ENCODE measurements at regions not wholly inside any gene's neighbourhood (a gene's known extent, or its start where the extent isn't known, plus 50 kb on each side); places are given as distances from the start of the nearest gene placed in this dataset.
A peak's percentile ranks its signal among the peaks of the same experiment; 100 is the strongest.
"Not testable (repeated sequence)": the region's sequence is repeated elsewhere in the genome, so short reads cannot be mapped to it uniquely, and the experiment has no call there.

DNA sequence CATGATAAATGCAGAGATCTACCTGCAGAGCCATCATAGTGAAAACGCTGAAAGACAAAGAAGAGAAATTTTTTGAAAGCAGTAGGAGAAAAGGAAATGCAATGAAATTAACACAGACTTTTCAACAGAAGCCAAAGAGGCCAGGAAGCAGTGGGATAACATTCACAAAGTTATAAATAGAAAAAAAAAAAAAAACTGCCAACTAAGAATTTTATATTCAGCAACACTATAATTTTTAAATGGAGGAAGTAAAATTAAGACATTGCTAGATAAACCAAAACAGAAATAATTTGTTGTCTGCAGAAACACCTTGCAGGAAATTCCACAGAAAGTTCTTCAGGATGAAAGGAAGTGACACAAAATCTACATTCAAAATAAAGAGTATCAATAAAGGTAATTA, 591.5 kb upstream of the ID4 start:
- no peak for DNase-seq (ENCODE audit: low read depth)

DNA sequence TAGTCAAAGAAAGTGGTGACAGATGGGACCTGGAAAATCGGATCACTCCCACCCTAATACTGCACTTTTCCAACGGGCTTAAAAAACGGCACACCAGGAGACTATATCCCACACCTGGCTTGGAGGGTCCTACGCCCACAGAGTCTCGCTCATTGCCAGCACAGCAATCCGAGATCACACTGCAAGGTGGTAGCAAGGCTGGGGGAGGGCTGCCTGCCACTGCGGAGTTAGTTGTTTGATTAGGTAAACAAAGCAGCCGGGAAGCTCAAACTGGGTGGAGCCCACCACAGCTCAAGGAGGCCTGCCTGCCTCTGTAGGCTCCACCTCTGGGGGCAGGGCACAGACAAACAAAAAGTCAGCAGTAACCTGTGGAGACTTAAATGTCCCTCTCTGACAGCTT, 590.0 kb upstream of the ID4 start:
- DNase-seq (ENCODE audit: low read depth): not testable (repeated sequence)

DNA sequence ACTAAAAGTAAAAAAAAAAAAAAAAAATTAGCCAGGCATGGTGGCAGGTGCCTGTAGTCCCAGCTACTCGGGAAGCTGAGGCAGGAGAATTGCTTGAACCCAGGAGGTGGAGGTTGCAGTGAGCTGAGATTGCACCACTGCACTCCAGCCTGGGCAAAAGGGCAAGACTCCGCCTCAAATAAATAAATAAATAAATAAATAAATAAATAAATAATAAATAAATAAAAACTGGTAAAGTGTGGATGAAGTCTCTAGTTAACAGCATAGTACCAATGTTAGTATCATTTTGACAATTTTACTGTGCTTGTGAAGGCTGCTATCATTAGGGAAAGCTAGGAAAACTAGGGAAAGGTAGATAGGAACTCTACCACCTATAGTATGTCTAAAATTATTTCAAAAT, 581.0 kb upstream of the ID4 start:
- DNase-seq (ENCODE audit: low read depth): not testable (repeated sequence)

DNA sequence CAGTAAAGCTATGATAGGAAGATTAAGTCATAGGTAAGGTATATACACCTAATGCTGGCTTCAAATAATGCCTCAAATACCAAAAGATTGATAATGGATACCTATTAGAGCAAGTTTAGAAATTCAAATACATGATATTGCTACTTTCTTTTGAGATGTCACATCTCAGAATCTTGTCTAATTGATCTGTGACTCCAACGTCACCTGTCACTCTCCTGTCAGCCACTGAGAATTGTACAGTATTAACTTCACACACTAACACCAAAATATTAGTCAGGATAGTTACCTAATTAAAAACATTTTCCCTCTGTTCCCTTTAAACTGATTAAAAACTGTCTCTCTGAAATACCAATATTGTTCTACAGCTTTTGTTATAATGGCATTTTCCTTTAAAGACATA, 575.5 kb upstream of the ID4 start:
- DNase-seq (ENCODE audit: low read depth): no peak

DNA sequence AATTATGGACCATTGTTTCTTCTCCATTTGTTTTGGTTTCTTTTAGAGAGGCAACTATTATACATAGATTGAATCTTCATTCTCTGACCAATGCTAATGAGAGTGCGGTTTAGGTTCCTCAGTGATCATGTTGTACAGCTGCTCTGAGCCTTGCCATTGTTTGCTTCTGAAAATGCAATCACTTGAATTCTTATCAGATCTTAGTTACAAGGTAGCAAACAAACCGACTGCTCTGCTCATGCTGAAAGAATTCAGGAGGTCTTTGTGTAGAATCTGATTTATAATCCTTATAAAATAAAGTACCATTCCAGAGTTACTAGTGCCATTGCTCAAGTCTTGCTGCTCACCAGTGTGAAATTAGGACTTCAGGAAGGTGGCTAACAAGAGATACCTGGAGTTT, 569.1 kb upstream of the ID4 start:
- peak; percentile 51 for DNase-seq (ENCODE audit: low read depth)

DNA sequence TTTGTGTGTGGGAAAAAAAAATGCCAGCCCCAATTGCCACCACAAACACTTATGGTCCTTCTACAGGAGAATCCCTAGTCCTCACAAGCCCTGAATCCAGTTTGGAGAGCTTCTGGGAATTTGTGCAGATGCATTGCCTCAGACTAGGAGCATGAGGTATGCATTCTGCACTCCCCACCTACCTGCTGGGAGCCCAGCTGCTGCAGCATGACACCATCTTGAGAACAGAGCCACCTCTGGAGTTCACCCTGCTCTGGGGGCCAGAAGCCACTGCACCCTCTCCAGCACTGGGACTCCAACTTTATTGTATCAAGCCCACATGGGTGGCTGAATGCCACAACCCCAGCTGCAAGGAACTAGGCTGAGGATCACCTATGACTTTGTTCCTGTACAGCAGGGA, 568.5 kb upstream of the ID4 start:
- DNase-seq (ENCODE audit: low read depth): no peak

DNA sequence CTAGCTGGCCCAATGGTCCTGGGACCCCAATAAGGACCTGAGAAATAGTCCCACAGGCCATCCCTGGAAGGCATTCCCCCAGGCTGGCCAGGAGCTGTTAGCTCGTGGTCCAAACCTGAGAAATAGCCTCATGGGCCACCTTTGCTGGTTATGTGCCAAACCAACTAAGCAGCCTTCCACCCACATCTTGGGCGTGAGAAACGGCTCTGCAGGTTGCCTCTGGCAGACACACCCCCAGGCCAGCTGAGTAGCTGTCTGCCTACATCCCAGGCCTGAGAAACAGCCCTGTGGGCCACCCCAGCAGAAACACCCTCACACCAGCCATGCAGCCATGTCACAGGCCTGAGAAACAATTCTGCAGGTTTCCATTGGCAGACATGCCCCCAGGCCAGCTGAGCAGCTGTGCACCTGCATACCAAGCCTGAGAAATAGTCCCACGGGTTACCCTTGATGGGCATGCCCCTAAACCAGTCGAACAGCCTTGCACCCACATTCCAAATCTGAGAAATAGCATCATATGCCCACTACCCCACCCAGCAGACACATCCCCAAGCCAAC, 567.8 kb upstream of the ID4 start:
- DNase-seq (ENCODE audit: low read depth): no peak

DNA sequence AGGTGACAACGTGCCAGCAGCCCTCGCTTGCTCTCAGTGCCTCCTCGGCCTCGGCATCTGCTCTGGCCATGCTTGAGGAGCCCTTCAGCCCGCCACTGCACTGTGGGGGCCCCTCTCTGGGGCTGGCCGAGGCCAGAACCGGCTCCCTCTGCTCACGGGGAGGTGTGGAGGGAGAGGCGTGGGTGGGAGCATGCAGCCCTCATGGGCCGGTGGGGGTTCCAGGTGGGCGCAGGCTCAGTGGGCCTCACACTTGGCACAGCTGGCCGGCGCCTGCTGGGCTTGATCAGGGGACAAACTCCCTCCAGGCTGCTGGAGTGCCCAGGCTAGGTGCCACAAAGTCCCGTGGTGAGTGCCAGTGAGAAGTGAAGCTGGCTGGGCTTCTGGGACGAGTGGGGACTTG, 566.6 kb upstream of the ID4 start:
- no peak for DNase-seq (ENCODE audit: low read depth)

DNA sequence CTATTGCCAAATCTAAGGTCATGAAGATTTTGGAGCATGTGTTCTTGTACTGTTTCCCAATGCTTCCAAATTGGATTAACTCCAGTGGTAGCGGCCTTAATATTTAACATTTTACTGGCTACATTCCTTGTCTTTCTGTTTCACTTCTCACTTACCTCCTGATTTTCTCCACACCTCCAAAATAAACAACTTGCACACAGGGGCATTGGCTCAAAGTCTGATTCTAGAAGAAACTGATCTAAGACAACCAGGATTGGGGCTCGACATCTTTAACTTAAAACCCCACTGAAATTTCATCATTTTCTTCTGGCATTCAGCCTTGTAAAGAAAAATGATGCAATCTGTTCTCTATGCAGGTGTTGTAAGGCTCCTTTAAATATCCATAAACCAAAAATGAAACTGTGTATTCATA, 557.9 kb upstream of the ID4 start:
- peak; percentile 15 for DNase-seq (ENCODE audit: low read depth)

DNA sequence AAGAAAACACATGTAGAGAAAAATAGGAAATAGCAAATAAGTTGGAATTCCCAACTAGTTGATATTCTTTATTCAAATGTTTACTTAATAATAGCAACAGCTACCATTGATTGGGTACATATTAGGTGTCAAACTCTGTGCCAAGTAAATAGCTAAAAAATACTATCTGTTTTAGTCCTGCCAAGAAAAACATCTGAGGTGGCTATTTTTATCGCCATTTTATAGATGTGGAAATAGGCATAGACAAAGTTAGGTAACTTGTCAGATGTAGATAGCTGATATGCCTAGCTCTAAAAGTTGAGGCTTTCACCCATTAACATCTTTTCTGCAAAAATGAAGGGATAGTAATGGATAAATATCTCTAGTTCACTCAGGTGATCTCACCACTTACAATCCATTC, 549.2 kb upstream of the ID4 start:
- DNase-seq (ENCODE audit: low read depth): no peak

DNA sequence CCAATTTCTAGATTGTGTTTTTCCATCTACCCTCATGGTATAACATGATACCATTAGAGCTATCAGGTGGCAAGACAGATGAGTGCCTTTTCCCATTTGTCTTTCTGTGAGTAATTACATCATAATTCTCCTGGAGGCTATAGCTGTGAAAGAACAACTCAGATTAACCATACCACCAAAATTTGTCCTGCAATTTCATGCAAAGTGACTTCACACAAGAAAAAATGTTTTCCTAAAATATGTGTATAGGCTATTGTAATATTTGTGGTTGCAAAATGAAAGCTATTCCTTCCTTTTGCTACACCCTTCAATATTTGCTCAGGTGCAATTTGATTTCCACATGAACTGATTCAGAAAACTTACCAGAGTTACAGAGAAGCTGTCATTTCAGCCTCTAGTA, 547.7 kb upstream of the ID4 start:
- no peak for DNase-seq (ENCODE audit: low read depth)

DNA sequence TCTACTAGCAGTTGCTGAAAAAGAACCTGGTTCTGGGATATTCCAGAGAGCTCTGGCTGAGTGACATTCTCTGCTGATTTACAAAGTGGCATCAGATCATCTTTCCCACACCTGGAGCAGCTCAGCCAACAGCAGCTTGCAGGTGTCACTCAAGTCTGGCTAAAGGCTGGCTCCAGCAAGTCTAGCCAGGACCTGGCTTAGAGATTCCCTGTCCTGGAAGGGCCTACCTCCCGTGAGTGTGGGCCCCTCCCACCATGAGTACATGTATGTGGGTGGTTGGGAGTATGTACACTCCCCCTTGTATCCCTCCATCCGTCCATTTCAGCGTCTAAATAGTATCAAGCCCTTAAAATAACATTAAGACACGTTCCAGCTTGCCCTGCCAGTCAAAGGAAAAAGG, 539.3 kb upstream of the ID4 start:
- DNase-seq (ENCODE audit: low read depth): no peak

DNA sequence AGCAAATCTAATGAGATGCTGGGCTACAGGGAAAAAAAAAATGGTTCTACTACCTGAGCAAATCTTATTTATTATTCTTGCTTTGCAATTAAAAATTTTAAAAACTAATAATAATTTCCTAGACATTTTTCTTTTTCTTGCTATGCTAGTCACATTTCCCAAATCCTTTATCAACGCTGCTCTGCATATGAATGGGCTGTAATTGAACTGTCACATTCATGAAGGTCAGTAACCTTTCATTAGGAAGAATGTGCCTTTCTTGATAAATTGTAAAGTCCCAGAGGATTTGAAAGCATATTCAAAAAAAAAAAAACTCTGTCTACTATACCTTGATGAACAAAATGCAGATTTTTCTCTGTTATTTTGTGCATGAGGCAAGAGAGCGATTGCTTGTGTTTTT, 538.7 kb upstream of the ID4 start:
- DNase-seq (ENCODE audit: low read depth): no peak

DNA sequence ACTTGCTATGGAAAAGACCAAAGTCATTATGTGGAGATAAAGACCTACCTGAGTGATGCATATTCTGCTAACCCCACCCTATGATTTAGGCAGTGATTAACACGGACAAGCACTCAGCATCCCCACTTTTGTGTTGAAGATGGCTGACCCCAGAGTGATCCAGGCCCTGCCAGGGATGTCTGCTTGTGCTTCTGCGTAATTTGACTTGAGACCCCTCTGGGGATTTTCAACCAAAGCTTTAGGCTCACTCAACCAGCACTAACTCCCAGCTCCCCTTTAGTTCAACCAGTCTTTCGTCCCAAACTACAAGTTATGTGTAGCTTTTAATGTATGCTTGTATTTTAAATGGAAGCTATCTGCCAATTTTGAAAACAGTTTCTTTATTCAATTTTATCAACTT, 538.0 kb upstream of the ID4 start:
- no peak for DNase-seq (ENCODE audit: low read depth)

DNA sequence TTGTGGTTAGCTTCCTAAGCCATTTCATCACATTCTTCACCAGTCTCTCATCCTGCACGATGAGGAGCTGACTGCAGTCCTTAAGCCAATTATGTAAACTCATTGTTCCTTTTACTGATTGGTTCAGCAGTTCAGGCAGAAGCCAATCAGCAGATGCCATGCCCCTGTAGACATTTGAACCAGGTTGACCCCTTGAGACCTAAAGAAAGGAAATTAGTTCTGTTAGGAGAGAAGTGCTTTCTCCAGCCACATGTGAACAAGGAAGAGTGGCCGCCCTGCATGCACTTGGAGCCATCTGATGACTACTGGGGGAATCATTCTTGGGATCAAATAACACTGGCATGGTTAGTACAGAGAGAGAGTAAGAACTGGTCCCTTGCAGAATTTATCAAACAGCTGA, 535.2 kb upstream of the ID4 start:
- DNase-seq (ENCODE audit: low read depth): peak; percentile 28

DNA sequence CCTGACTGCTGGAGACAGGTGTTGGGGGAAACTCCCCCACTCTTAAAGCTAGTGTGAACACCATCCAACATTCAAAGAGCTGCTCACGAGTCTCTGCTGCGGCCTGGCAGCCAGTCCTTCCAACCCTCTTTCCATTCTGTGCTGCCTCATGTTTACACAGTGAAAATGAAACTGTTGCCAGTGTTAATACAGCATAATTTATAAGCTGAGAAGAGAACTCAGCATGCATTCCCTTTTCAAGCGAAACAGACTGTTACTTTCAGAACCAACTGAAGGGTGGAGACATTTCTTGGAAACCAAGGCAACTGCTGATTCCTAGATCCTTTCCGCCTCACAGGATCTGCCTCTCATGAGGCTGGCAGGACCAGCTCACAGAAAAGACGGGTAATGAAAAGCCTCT, 533.8 kb upstream of the ID4 start:
- peak; percentile 39 for DNase-seq (ENCODE audit: low read depth)

DNA sequence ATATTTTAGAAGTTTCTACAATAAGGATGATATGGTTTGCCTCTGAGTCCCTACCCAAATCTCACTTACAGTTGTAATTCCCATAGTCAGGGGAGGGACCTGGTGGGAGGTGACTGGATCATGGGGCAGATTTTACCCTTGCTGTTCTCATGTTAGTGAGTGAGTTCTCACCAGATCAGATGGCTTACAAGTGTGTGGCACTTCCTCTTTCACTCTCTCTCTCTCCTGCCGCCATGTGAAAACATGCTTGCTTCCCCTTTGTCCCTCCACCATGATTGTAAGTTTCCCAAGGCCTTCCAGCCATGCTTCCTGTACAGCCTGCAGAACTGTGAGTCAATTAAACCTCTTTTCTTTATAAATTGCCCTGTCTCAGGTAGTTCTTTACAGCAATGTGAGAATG, 527.5 kb upstream of the ID4 start:
- no peak for DNase-seq (ENCODE audit: low read depth)

DNA sequence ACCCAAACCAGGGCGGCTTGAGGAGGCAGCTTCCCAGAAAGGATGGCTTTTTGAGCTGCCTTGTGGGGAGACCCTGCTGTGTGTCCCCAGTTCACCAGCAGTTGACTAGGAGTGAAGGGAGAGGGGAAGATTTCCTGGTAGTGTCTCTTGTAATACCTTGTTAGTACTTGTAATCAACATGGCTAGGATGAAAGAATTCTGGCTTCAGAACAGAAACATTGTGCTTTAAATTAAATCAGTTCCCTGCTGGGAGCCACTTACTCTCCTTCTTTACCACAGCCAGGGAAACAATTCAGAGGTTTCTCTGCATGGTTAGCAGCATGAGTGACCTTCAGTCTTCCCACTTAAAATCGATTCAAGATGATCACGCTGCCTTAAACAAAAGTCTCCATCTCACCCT, 525.4 kb upstream of the ID4 start:
- no peak for DNase-seq (ENCODE audit: low read depth)

DNA sequence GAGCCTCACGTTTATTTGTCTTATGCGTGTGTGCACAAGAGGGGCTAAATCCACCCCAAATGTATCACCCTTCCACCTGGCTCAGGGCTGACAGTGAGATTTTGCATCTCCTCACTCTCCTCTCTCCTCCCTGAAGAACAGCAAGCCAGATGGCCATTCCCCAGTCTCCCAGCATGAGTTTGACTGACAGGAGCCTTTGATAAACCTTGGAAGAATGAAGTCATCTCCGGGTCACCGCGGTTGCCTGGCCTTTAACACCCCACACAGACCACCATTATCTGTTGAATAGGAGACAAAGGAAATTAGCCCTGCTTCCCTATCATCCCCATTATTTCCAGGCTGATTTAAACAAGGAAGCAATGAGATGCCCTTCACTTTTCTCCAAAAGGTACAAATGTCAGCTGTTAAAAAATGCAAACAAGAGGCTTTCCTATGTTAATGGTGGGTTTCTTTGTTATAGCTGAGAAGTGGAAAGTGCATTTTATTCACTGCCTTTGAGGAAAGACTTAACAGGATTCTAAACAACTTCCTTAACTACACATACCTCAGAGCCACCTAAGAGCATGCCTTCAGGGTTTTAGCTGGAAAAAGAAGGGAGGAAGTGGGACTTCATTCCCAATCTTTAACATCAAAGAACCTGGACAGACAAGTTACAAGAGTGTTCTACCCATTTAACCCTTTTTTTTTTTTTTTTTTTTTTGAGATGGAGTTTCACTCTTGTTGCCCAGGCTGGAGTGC, 524.8 kb upstream of the ID4 start:
- DNase-seq (ENCODE audit: low read depth): no peak

DNA sequence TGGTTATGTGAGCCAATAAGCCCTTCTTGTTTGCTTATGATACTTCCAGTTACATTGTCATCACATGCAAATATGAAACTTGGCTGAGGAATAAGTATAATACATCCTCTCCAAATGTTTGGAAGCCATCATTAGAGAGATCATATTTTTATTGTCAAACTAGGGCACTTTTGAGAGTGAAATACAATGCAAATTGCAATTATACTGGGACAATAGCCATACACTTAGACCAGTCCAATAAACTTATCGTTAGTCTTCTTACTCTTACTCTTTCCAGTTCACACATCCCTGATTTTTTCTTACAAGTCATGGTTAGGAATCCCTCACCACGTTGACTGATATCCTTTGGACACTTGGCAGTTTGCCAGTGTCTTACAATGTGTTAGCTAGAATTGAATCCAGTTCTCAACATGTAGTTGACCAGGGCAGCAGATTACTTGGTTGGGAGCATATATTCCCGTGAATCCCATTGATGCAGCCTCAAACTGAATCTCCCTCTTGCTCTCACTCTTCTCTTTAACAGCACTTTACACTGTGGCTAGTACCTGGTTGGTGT, 519.7 kb upstream of the ID4 start:
- DNase-seq (ENCODE audit: low read depth): no peak

DNA sequence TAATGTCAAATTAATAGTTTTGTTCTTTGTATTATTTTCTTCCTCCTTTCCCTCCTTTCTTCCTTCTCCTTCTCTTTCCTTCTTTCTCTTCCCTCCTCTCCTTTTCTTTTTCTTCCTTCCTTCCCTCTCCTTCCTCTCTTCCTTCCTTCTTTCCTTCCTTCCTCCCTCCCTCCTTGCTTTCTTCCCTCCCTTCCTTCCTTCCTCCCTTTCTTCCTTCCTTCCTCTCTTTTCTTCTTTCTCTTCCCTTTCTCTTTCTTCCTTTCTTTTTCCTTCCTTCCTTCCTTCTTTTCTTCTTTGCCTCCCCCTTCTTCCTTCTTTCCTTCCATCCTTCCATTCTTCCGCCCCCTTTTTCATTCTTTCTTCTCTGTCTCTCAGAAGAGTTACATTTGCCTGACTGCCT, 518.2 kb upstream of the ID4 start:
- no peak for DNase-seq (ENCODE audit: low read depth)

DNA sequence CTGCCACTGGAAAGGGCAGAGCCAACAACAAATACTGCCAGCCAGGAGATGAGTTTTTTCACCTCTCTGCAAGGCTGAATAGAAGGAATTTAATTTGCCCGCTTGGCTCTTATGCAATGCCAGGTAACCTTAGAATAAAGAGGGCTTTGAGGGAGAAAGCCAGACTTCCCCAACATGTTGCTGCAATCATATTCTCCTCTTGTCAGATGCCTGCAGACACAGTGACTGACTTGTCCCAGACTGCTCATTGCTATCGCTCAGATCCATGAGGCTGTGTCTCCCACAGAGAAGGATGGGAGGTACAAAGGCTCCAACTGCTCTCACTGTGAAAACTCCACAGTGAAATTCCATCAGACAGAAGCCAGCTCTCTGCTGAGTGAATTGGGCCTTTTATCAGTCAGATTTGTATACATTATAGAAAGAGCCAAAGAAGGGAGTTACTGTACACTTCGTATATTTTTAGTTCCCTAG, 517.0 kb upstream of the ID4 start:
- DNase-seq (ENCODE audit: low read depth): peak; percentile 87

DNA sequence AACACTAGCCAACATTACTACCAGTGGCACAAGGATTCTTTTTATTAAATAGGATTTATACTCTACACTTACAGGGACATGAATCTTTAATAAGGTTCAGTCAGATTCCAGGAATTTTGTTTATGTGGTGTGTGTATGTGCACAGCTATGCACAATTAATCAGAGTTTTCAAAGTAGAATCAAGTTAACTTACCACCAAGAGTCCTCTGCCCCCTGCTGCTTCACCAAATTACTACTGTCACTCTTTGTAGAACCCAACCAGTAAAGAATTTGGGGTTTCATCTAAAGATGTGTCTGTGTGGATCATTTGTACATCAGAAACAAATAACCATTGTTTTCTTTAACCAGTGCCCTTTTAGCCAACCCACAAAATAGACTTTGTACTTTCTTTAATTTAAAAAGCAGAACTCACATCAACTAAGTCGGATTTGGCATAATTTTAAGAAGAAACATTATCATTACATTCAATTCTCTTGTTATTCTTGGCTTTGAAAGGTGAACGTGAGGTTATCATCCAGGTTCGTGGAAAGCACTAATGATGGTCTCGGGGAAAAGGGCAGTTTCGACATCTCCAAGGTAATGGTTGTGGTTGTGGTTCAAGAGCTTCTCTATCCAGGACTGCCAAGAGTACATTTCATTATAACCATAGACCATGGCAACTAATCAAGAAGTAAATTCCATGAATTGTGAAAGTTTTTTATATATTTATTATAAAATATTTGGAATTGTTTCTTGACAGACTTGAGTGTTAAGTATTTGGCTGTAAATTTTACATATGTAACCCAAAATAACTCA, 514.3 kb upstream of the ID4 start:
- peak; percentile 83 for DNase-seq (ENCODE audit: low read depth)

Measured in renal cortical epithelial cell (primary cell).